Body of pancreas (tissue), 4 donors: ENCODE measurements at regions not wholly inside any gene's neighbourhood (a gene's known extent, or its start where the extent isn't known, plus 50 kb on each side); places are given as distances from the start of the nearest gene placed in this dataset.
A peak's percentile ranks its signal among the peaks of the same experiment; 100 is the strongest.
"Not testable (repeated sequence)": the region's sequence is repeated elsewhere in the genome, so short reads cannot be mapped to it uniquely, and the experiment has no call there.

ENCODE experiments used
- ATAC-seq: fragments of 150-250 bp; one replicate; pipeline ENCODE4 v1.9.1; 2016
- DNase-seq, 4 donors: peaks; one replicate each; pipeline ENCODE4 v3.0.0-alpha.2; 2019
- H3K27ac ChIP-seq, 4 donors: fragments of 200-600 bp; sonication (generic); 1 replicate in 3 of 4; 2 replicates in 1 of 4; pipeline versions ENCODE4 v1.5.1 to v1.6.1; 2016 to 2019; ENCODE audit warnings: mild to moderate bottlenecking in 1 of 4, mixed read lengths in 1 of 4, moderate library complexity in 1 of 4
- H3K27me3 ChIP-seq, 2 donors: fragments of 200-600 bp; sonication (generic); one replicate each; pipeline ENCODE4 v1.6.0; 2016; ENCODE audit warnings: mild to moderate bottlenecking in 1 of 2
- H3K36me3 ChIP-seq, 2 donors: fragments of 200-600 bp; sonication (generic); replicated peaks in 1 of 2; 2 replicates each; pipeline ENCODE4 v1.5.1; 2016; ENCODE audit warnings: low read depth in 2 of 2; ENCODE audit not compliant: insufficient read depth in 1 of 2
- H3K4me1 ChIP-seq: fragments of 200-600 bp; sonication (generic); one replicate; pipeline ENCODE4 v1.6.0; 2016
- H3K4me3 ChIP-seq, 2 donors: fragments of 200-600 bp; sonication (generic); 1 replicate in 1 of 2; 2 replicates in 1 of 2; pipeline ENCODE4 v1.5.1; 2016 to 2019
- H3K9me3 ChIP-seq, 3 donors: fragments of 200-600 bp; sonication (generic); 1 replicate in 2 of 3; 2 replicates in 1 of 3; pipeline ENCODE4 v1.5.1; 2016
- POLR2A ChIP-seq, 3 donors: fragments of 450-650 bp; IDR thresholded peaks; one replicate each; pipeline ENCODE4 v1.6.1; 2016; ENCODE audit warnings: antibody characterized with exemption in 3 of 3, mild to moderate bottlenecking in 2 of 3
- WGBS, 2 donors: methylation state at CpG; one replicate each; pipeline ENCODE4 v1.1.5; 2017; 5-methylcytosine and 5-hydroxymethylcytosine counted together
- intact Hi-C: fragments of 100-400 bp; cut with DNase I; formaldehyde crosslinking; loops from one replicate; pipeline ENCODE4 v1.15.1; 2023
- TF ChIP-seq, protein P1 (sequence below), 7 experiments: fragments of 450-650 bp in 4 of 7; fragments of 200-600 bp in 3 of 7; sonication (generic) in 3 of 7; IDR thresholded peaks; one replicate each; pipeline ENCODE4 v1.5.1; 2016 to 2019; ENCODE audit warnings: antibody characterized with exemption in 7 of 7

GRCh38 chr3:75396316-75396802 lies 267.8 kb upstream of the FRG2C start:
- Histone ChIP-seq H3K4me1 (peaks cover 23% of the 10 kb centered on the region), H3K27me3 (no peaks in the 10 kb centered on the region), H3K9me3 (no peaks in the 10 kb centered on the region), H3K4me3 (no peak overlapping the region), H3K36me3 (no peaks in the 10 kb centered on the region), H3K27ac (no peak overlapping the region)
- no peak for TF ChIP-seq POLR2A (IDR thresholded peaks at IDR 0.05)
- TF ChIP-seq, protein P1, sequence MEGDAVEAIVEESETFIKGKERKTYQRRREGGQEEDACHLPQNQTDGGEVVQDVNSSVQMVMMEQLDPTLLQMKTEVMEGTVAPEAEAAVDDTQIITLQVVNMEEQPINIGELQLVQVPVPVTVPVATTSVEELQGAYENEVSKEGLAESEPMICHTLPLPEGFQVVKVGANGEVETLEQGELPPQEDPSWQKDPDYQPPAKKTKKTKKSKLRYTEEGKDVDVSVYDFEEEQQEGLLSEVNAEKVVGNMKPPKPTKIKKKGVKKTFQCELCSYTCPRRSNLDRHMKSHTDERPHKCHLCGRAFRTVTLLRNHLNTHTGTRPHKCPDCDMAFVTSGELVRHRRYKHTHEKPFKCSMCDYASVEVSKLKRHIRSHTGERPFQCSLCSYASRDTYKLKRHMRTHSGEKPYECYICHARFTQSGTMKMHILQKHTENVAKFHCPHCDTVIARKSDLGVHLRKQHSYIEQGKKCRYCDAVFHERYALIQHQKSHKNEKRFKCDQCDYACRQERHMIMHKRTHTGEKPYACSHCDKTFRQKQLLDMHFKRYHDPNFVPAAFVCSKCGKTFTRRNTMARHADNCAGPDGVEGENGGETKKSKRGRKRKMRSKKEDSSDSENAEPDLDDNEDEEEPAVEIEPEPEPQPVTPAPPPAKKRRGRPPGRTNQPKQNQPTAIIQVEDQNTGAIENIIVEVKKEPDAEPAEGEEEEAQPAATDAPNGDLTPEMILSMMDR (IDR thresholded peaks at IDR 0.05): no peak
- WGBS, 2 donors: 65 to 100% methylated on average over 1 to 29 of the region's 29 CpGs
- ATAC-seq (no peak), DNase-seq (peak in 2 of 4 donors; percentile 32 to 42)
- intact Hi-C loops: no loop called here

GRCh38 chr3:75397486-75397885 lies 266.6 kb upstream of the FRG2C start:
- intact Hi-C loops, ATAC-seq: not testable (repeated sequence)

GRCh38 chr3:75422101-75422945 lies 241.8 kb upstream of the FRG2C start:
- ATAC-seq, H3K4me1 ChIP-seq, H3K27me3 ChIP-seq, H3K4me3 ChIP-seq, H3K27ac ChIP-seq, H3K9me3 ChIP-seq, H3K36me3 ChIP-seq, intact Hi-C loops: not testable (repeated sequence)
- TF ChIP-seq, protein P1 (IDR thresholded peaks at IDR 0.05): peak; percentile 60 to 96 (median 82)
- peak; percentile 37 to 65 (median 50) for DNase-seq
- WGBS, 2 donors: 46 to 47% methylated on average over 16 to 18 of the region's 18 CpGs

More at GRCh38 chr3:75397486-75397885, 266.6 kb upstream of the FRG2C start:
- not testable (repeated sequence) for H3K4me3 ChIP-seq, H3K27ac ChIP-seq, DNase-seq, H3K27me3 ChIP-seq, H3K9me3 ChIP-seq, H3K36me3 ChIP-seq
- H3K4me1 ChIP-seq: peaks cover 23% of the 10 kb centered on the region
- WGBS, 2 donors: 87 to 94% methylated on average over 14 to 16 of the region's 20 CpGs

- ATAC-seq, H3K27ac ChIP-seq, H3K4me3 ChIP-seq, H3K4me1 ChIP-seq, H3K27me3 ChIP-seq, DNase-seq, H3K9me3 ChIP-seq, H3K36me3 ChIP-seq: not testable (repeated sequence)
- intact Hi-C loops: loop anchor here (5.0 kb wide), 1 partner anchor 128 kb away; no protein-coding TSS in a partner anchor
- WGBS, 2 donors: 94 to 95% methylated on average over 6 to 11 of the region's 11 CpGs
Measured at GRCh38 chr3:75425379-75425778, 238.7 kb upstream of the FRG2C start.

DNA sequence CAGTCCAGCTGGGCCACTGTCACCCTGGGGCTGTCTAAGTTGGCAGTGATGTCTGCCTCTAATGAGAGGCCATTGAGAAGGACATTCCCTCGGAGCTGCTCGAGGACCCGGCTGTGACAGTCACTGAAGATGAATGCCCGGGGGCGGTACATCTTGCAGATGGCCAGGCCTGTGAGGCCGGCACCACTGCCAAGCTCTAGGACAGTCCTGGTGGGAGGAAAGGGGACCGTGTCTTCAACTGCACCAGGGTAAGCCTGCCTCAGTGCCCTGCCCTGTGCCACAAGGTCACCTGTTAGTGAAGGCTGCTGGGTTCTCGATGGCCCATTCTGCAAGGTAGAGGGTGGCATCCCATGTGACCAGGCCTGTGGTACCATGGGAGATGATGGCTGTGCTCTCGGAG lies 236.6 kb upstream of the FRG2C start:
- H3K27ac ChIP-seq, H3K4me3 ChIP-seq, ATAC-seq, H3K9me3 ChIP-seq, H3K36me3 ChIP-seq, H3K27me3 ChIP-seq, DNase-seq, H3K4me1 ChIP-seq: not testable (repeated sequence)
- WGBS, 2 donors: 88% methylated on average over 9 of the region's 9 CpGs; no CpG with 5 or more reads in 1 of the 2 donors
- intact Hi-C loops: loop anchor here (5.0 kb wide), 1 partner anchor 130 kb away; no protein-coding TSS in a partner anchor

DNA sequence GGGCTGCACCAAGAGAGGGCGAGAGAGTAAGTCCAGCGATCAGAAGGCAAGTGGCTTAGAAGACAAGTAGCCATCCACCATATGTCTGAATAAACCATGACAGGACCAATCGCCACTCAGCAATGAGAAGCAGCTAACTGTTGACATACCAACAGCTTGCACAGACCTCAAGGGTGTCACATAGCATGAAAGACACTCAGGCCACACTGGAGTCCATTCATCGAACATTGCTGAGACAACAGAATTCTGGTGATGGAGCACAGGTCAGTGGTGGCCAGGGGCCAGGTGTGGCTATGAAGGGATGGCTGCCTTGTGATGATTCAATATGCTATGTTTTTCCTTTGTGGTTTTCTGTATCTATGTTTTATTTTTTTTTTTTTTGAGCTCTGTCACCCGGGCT lies 236.2 kb upstream of the FRG2C start:
- ATAC-seq, H3K36me3 ChIP-seq, DNase-seq, H3K4me3 ChIP-seq, H3K4me1 ChIP-seq, H3K27me3 ChIP-seq, H3K9me3 ChIP-seq, H3K27ac ChIP-seq: not testable (repeated sequence)
- WGBS, 2 donors: 87 to 88% methylated on average over 4 to 5 of the region's 5 CpGs
- intact Hi-C loops: loop anchor here (5.0 kb wide), 1 partner anchor 131 kb away; no protein-coding TSS in a partner anchor
